ENCODE measurements at regions not wholly inside any gene's neighbourhood (a gene's known extent, or its start where the extent isn't known, plus 50 kb on each side); places are given as distances from the start of the nearest gene placed in this dataset.
"Not testable (repeated sequence)": the region's sequence is repeated elsewhere in the genome, so short reads cannot be mapped to it uniquely, and the experiment has no call there.

DNA sequence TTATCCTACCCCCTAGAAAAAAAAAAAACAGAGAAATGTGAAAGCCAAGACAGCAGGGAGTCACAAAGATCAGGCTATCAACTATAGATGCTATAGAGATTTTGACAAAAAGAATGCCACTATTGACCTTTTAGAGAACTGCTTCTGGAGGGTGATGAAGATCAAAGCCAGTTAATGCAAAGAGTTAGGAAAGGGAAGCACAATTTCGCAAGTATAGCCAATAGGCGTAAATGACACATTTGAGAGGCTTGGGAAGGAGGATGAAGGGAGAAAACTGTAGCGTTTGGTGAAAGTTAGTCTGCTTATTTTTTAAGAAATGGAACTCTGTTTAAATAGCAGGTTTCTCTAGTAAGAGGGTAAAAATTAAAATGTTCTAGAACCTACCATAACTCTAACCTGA lies 190.7 kb downstream of the DUSP6 start:
- no peak for DNase-seq (ENCODE audit: low read depth in 2 of 2, low spot score in 1 of 2)

DNA sequence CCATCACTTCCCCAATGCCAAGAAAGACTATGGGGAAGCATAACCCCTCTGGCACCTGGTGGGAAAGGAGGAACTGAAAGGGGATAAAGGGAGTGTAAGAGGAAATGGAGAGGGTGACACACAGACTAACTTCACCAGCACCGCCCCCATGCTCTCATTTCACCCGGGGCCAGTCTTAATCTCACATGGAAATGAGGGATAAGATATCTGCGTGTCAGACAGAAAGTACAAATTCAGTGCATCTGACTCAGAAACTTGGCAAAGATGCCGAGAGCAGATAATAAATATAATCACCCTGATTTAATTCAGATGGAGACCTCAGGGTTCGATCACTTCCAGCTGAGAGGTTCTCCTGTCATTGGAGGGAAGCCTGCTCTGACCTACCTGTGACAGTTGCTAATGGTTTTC lies 191.6 kb downstream of the DUSP6 start:
- DNase-seq (ENCODE audit: low read depth in 2 of 2, low spot score in 1 of 2): no peak

DNA sequence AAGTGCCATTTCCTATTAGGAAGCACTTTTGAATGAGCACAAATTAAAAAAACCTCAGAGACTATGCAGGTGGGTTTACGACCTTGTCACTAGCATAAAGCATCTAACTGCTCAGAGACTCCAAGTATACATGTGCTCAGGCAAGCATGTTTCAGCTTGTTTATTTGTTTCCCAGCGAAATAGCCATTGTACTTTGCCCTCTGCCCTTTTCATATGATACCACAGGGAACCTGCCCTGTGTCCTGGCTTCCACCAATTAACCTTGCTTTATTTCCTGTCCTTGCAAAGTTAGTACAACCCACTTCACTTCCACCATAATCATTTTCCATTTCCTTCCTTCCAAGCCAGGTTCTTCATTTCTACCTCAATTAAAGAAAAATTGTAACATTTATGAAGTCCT lies 194.9 kb downstream of the DUSP6 start:
- DNase-seq (ENCODE audit: low read depth in 2 of 2, low spot score in 1 of 2): no peak

DNA sequence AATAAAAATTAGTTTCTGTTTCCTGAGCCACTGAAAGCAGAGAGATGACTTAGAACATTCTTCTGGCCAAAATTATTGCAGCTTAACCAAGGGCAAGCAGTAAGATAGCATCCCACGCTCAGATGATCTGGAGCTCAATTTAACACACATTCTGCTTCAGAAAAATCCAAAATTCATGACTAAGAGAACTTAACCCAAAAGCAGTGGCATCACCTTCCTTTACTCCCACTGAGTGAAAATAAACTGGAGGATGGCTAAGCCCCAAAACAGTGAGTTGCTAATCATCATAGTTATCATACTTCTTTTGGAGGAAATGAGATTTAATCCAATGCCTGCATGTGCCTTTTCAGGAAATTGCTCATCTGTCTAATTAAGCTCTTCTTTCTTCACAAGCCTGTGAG lies 195.4 kb downstream of the DUSP6 start:
- DNase-seq (ENCODE audit: low read depth in 2 of 2, low spot score in 1 of 2): no peak

DNA sequence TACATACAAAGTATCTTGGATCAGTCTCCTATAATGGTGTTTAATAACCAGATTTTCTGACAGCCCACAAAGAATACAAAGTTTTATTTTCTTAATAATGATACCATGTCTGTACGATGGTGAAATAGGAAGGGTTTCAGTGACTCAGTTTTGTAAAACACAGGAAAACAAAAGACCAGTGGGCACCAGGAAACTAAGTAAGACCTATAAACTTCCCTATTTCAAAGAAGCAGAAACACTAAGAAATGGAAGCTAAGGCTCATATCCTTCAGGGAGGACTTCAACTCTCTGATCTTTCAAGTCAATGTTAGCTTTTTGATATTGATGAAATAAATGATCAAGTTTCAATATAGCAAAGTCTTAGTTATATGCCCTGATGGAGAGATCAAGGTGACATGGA lies 196.0 kb downstream of the DUSP6 start:
- DNase-seq (ENCODE audit: low read depth in 2 of 2, low spot score in 1 of 2): no peak

DNA sequence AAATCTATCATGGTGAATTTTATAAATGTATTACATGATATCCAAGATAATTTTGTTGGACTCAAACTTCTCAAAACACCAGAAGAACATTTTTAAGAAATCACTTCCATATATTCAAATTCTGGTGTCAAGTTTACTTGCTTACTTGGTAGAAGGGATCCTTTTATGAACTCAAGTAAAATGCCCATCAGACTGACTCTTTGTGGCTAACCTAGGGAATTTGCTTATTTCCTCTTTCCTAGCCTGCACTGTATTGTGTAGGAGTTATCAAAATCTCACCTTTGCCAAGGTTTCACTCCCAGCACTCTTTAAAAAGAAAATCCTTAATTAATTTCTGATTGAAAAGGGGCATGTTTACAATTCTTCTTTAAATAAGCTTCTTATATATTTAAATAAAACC lies 196.5 kb downstream of the DUSP6 start:
- no peak for DNase-seq (ENCODE audit: low read depth in 2 of 2, low spot score in 1 of 2)

DNA sequence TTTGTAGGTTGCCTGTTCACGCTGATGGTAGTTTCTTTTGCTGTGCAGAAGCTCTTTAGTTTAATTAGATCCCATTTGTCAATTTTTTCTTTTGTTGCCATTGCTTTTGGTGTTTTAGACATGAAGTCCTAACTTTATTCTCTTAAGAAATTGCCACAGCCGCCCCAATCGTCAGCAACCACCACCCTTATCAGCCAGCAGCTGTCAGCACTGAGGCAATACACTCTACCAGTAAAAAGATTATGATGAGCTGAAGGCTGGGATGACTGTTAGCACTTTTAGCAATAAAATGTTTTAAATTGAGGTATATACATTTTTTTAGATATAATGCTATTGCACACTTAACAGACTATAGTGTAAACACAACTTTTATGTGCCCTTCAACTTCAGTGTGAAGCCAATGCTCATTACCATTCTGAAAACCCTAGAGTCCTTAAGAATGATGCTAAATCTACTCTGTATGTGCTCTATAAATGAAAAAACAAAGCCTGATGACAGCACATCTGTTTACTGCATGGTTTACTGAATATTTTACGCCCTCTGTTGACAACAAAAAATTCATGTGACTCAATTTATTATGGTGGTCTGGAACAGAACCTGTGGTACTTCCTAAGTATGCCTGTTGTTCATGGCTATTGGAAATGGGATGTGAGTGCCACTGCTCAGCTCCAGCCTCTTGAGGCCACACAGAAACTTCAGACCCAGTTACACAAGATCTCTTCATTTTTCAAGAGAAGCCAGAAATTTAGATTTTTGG lies 197.4 kb downstream of the DUSP6 start:
- no peak for DNase-seq (ENCODE audit: low read depth in 2 of 2, low spot score in 1 of 2)

DNA sequence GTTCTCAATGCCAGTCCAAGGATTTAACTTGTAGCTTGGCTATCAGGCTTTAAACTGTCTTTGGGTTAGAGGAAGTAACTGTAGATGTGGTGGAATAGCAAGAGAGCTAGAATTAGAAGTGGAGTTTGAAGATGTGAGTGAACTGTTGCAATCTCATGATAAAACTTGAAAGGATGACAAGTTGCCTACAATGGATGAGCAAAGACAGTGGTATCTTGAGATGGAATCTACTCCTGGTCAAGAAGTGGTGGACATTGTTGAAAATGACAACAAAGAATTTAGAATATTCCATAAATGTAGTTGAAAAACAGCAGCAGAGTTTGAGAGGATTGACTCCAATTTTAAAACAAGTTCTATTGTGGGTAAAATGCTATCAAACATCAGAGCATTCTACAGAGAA lies 199.0 kb downstream of the DUSP6 start:
- DNase-seq (ENCODE audit: low read depth in 2 of 2, low spot score in 1 of 2): no peak

DNA sequence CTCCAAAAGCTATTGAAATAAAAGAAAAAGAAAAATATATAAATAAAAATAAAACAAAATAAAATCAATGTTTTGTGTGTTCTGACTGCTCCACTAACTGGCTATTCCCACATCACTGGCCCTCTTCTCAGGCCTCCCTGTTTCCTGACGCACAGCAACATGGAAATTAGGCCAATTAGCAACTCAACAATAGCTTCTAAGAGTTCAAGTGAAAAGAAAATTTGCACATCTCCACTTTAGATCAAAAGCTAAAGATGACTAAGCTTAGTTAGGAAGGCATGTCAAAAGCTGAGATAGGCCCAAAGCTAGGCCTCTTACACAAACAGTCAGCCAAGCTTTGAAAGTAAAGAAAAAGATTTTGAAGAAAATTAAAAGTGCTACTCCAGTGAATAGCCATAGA lies 200.8 kb downstream of the DUSP6 start:
- DNase-seq (ENCODE audit: low read depth in 2 of 2, low spot score in 1 of 2): no peak

DNA sequence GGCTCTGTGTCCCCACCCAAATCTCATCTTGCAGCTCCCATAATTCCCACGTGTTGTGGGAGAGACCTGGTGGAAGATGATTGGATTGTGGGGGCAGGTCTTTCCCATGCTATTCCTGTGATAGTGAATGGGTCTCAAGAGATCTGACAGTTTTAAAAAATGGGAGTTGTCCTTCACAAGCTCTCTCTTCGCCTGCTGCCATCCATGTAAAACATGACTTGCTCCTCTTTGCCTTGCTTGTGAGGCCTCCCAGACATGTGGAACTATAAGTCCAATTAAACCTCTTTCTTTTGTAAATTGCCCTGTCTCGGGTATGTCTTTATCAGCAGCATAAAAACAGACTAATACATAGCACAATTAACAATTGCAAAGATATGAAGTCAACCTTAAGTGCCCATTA lies 201.5 kb downstream of the DUSP6 start:
- DNase-seq (ENCODE audit: low read depth in 2 of 2, low spot score in 1 of 2): not testable (repeated sequence)

DNA sequence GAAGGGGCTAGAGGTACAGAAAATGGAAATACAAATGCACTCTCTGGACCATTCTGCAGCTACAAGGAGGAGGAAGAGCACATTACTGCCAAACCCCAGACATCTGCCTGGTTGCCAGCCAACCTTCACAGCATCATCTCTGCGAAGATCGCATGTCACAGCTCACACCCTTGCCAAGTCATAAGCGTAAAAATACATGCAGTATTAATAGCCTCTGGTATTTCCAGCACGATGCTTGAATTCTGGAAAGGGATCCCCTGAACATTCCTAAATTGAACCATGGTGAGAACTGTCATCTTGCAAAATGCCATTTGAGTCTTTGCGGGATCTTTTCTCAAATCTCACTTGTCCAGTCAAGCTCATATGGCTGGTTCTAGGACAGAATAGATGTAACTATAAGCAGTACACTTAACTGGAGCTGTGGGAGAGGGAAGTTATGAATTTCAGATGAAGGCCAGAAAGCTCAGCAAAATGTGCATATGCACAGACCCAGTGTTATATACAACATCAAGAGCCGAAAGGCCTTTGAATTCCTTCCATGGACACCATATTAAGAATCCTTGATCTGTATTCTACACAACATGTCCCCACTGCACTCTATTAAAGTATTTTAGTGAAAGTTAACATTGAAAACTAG lies 211.6 kb downstream of the DUSP6 start:
- no peak for DNase-seq (ENCODE audit: low read depth in 2 of 2, low spot score in 1 of 2)

DNA sequence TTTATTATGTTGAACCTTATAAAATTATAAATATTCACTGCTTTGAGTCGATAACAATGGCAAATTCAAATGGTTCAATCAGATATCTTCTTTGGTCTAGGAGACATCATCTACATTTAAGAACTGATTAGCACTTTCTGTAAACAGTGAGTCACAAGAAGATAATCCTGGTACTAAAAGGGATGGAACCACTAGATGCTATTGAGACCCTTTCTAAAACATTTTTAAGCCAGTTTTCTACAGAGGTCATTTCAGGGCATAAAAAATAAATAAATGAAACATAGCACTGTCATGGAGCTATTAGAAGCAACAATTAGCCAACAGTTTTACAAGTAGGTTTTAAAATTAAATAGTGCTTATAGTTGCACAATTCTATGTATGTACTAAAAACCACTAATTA lies 212.2 kb downstream of the DUSP6 start:
- no peak for DNase-seq (ENCODE audit: low read depth in 2 of 2, low spot score in 1 of 2)

DNA sequence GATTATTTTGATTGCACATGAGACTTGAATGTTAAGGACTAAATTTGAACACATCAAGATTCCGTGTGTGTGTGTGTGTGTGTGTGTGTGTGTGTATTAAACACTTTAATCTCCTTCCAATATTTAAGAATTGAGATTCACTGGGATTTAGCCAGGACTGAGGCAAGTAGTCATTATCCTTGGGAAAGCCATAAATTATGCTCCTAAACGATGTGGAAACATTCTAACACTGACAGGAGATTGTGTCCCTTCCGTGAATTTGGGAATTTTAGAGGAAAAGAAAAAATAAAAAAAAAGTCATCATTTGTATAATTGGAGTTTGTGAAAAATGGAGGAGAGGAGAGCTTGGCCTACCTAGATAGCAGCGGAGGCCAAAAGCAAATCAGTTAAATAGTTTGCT lies 212.9 kb downstream of the DUSP6 start:
- DNase-seq (ENCODE audit: low read depth in 2 of 2, low spot score in 1 of 2): no peak

DNA sequence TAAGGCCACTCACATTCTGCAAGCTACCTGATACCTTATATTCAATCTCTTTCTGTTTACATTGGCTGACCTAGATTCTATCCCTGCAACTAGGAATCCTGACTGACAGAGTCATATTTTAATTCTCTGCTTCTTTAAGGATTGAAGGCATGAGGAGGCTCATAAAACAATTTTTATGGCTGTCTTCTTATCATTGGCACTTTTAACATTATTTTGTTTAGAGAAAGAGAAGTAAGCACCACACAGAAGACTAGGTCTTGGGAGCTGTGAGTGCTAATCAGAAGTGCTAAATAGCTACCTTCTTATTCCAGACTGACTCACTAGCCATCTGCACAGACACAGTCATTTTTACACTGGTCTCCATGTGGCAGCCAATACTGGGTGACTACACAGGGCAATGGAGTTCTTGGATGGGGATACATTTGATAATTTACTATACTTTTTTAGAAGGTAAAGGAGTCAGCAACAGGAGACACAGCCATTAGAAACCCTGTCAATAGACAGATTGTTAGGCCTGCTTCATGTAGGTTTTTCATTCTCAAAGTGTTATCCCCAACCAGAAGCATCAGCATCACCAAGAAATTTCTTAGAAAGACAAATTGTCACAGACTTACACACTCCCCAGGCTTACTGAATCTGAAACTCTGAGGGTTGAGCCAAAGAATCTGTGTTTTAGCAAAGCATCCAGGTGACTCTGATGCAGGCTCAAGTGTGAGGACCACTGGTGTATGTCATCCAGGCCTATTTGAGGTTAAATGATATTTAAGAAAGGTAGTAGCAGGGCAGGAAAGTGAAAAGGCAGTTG lies 214.1 kb downstream of the DUSP6 start:
- no peak for DNase-seq (ENCODE audit: low read depth in 2 of 2, low spot score in 1 of 2)

DNA sequence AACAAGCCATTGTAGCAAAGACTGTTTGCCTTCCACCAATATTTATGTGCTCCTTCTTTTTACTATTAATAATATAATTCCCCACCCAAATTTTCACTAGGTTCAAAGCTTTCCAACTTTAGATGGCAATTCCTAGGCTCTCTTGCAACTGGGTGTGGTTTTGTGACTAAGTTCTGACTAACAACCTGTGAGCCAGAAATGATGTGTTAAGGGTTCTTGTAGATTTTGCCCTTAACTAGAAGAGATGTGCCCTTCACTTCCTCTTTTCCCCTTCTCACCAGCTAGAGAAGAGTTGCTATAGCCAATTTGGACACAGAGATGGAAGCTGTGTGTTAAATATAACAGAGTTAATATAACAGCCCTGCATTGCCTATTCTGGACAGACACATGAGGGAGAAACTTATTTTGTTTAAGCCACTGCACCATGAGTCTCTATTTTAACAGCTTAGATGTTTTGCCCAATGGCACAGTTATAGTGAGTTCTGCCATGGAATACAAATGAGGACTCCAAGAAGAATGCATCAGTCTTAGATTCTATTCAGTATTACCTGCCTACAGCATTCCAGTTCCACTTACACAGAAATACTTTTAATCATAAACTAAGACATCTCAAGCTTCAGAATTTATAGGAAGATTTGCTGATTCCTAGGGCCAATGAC lies 216.2 kb downstream of the DUSP6 start:
- DNase-seq (ENCODE audit: low read depth in 2 of 2, low spot score in 1 of 2): no peak

DNA sequence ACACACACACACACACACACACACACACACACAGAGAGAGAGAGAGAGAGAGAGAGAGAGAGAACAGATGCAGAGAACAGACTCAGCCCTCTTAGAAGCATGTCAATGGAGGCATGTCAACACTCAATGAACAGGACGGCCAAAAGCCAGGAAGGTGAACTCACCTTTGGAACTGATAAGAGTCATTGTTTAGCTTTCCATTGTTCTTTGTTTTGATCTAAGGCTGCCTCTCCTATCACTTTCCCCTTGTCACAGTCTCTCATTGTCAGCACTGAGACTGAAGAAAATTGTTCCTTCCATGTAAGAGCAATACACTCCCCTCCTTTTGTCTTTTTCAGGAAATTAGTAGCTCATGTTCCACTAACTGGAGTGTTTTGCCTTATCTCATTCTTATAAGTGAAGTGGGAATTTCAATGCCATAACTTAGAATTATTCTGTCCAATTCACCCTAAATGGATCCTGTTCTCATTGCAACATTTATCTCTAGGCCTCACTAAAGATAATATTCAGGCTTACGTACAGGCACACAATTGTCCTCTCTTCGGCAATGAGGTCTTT lies 218.0 kb downstream of the DUSP6 start:
- no peak for DNase-seq (ENCODE audit: low read depth in 2 of 2, low spot score in 1 of 2)

DNA sequence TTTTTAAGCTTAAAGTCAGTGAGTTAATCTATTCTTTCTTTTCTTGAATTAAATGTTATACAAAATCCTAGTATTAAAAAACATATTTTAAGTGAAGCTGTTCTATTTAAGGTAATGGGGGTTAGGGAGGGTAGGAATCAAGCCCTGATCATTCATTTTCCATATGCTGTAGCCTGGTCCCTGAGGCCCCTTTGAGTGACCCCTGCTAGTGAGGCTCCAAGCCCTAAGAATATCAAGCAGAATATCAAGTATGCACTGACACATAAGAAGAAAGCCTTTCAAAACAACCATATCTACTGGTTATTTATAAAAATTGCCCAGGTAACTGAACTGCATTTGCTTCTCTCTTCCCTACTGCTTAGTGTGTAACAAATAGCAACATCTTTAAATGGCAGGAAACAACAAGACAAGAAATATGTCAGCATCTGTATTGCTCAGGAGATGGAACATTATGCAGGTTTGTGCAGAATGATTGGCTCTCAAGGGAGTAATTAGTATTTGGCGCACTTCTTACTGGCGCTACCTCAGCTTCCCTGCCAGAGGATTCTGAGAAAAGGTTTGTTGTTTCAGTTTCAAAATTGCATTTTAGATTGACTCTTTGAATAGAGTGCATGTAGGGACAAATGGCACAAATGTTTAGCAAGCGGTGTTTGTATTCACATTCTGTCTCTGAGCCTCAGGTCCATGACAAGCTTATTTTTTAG lies 223.0 kb downstream of the DUSP6 start:
- no peak for DNase-seq (ENCODE audit: low read depth in 2 of 2, low spot score in 1 of 2)

DNA sequence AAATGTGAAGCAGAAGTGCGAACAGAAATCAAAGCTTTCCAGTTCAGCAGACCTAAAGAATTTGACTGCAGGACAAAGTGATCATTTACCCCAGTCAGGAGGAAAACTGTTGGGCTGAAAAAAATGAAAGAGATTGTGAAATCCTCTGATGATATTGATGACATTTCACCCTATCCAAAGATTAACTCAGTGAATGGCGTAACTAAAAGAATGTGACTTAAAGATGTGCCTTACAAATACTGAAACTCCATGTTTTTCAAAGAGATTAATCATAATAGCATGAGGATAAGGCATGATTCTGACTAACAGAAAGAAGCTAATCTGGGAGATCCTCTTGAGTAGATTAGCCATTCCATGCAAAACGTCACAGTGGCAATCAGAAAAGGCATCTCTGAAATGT lies 225.6 kb downstream of the DUSP6 start:
- DNase-seq (ENCODE audit: low read depth in 2 of 2, low spot score in 1 of 2): no peak

DNA sequence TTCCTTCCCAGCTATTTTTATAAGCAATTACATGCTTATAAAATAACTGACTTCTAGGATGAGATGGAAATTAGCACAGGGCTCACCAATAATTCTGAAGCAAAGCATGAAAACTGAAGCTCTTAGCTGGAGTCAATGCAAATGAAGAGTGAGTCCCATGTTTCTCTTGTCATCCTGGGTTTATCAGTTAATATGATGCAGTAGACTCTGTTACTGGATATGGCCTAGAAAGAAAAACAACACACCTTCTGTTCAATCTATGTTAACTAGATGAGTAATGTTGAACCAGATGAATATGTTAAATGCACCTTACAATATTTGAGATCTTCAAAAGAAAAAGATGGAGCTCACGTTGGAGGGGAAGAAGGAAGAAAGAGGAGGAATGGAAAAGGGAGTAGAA lies 229.4 kb downstream of the DUSP6 start:
- no peak for DNase-seq (ENCODE audit: low read depth in 2 of 2, low spot score in 1 of 2)

DNA sequence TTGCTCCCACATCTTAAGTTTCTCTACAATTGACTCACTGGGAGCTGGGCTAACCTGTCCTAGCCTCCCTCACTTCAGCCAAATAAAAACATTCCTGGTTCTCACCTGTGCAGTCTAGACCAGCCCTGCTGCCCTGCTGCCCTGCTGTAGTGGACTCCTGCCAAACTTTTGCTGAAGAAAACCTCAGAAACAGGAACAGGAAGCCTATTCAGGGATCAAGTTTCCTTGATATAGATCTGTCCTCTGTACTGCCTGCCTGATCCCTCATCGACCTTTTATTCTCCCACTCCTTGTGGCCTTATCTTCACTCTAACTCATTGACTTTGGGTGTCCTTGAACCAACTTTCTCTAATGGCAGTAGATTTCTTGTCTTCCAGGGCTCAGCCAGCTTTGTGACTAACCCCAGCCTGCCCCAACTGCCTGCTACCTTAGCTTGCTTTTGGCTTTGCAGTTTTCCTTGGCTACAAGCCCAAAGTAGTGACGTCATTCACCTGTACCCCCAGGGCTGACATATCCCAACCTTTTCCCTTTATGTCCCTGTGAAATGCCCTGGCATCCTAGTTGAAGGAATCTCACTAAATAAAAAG lies 234.8 kb downstream of the DUSP6 start:
- no peak for DNase-seq (ENCODE audit: low read depth in 2 of 2, low spot score in 1 of 2)
